ENCODE measurements at regions not wholly inside any gene's neighbourhood (a gene's known extent, or its start where the extent isn't known, plus 50 kb on each side); places are given as distances from the start of the nearest gene placed in this dataset.

DNA sequence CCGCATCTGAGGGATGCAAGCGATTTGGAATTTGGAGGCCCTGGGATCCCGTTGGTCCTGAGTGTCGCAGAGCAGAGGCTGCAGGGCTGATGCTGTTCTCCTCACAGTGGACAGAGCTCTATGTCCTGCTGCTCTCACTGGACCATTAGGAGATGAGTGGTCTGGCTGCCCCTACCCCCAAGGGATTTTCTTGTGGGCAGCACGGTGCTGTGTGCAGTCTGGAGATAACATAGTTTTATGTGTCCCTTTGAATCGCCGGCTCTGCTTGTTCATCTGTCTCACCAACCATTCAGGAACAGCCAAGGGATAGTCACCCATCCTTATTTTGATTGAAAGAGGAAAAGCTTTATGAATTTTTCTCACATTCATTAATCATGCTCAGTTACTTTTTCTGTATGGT lies 49.9 kb downstream of the CHRM3 start:
- no peak overlapping the region for H3K4me2 ChIP-seq (ENCODE audit: low read length)
- H3K27ac ChIP-seq (ENCODE audit: low read length): no peak overlapping the region
- no peak overlapping the region for H3K4me3 ChIP-seq (ENCODE audit: low read length)
- H3K36me3 ChIP-seq (replicated peaks; ENCODE audit: low read depth, low read length): no peaks in the 10 kb centered on the region
- no peaks in the 10 kb centered on the region for H3K4me1 ChIP-seq (ENCODE audit: low read length)
- TF ChIP-seq CTCF (IDR thresholded peaks at IDR 0.05; ENCODE audit: low read depth, low read length): no peak
- no peak overlapping the region for H2AFZ ChIP-seq (ENCODE audit: low read depth, low read length)
- no peaks in the 10 kb centered on the region for H4K20me1 ChIP-seq (ENCODE audit: insufficient read depth, low read length)
- H3K79me2 ChIP-seq (ENCODE audit: low read length): no peaks in the 10 kb centered on the region
- H3K9me3 ChIP-seq (ENCODE audit: insufficient read depth, low read length): no peaks in the 10 kb centered on the region
- H3K27me3 ChIP-seq (ENCODE audit: low read depth, low read length): no peaks in the 10 kb centered on the region
- no peak overlapping the region for H3K9ac ChIP-seq (ENCODE audit: low read length)

- TF ChIP-seq CTCF (IDR thresholded peaks at IDR 0.05; ENCODE audit: low read depth, low read length): no peak
- TF ChIP-seq EZH2phosphoT487 (IDR thresholded peaks at IDR 0.05; ENCODE audit: low read depth): no peak
- H3K4me1 ChIP-seq (ENCODE audit: low read length): no peaks in the 10 kb centered on the region
- no peaks in the 10 kb centered on the region for H4K20me1 ChIP-seq (ENCODE audit: insufficient read depth, low read length)
- no peaks in the 10 kb centered on the region for H3K79me2 ChIP-seq (ENCODE audit: low read length)
- no peaks in the 10 kb centered on the region for H3K27me3 ChIP-seq (ENCODE audit: low read depth, low read length)
- no peaks in the 10 kb centered on the region for H3K9me3 ChIP-seq (ENCODE audit: insufficient read depth, low read length)
- H2AFZ ChIP-seq (ENCODE audit: low read depth, low read length): no peak overlapping the region
- no peaks in the 10 kb centered on the region for H3K36me3 ChIP-seq (replicated peaks; ENCODE audit: low read depth, low read length)
- no peak overlapping the region for H3K4me3 ChIP-seq (ENCODE audit: low read length)
- no peak overlapping the region for H3K4me2 ChIP-seq (ENCODE audit: low read length)
- no peak overlapping the region for H3K9ac ChIP-seq (ENCODE audit: low read length)
- no peak overlapping the region for H3K27ac ChIP-seq (ENCODE audit: low read length)
These were observed 51.5 kb downstream of the CHRM3 start for GRCh38 chr1:239437822-239438221.

DNA sequence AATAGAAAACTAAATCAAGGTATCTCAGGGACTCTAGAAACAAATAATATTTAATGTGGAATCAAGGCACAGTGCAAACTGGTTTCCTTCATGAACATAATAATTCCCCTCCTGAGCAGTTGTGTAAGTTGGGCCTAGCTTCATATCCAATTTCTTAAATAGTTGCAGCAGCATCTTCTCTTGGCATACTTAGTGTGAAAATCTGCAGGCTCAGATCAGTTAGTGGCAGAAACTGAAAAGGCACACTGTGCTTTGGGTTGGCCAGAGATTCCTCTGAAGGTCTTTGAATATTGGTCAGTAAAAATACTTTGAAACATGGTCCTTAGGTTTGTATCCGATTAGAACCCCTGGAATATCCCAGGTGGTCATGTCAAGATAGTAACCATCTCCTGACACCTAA lies 52.5 kb downstream of the CHRM3 start:
- no peak for TF ChIP-seq EZH2phosphoT487 (IDR thresholded peaks at IDR 0.05; ENCODE audit: low read depth)
- no peak for TF ChIP-seq CTCF (IDR thresholded peaks at IDR 0.05; ENCODE audit: low read depth, low read length)
- no peaks in the 10 kb centered on the region for H3K4me1 ChIP-seq (ENCODE audit: low read length)
- H3K4me3 ChIP-seq (ENCODE audit: low read length): no peak overlapping the region

GRCh38 chr1:239443361-239443760 lies 57.0 kb downstream of the CHRM3 start:
- Histone ChIP-seq H3K27me3 (ENCODE audit: low read depth, low read length) (no peaks in the 10 kb centered on the region), H3K4me3 (ENCODE audit: low read length) (no peak overlapping the region), H3K27ac (ENCODE audit: low read length) (no peak overlapping the region), H3K9ac (ENCODE audit: low read length) (no peak overlapping the region), H3K4me2 (ENCODE audit: low read length) (no peak overlapping the region), H3K79me2 (ENCODE audit: low read length) (no peaks in the 10 kb centered on the region), H3K9me3 (ENCODE audit: insufficient read depth, low read length) (no peaks in the 10 kb centered on the region), H4K20me1 (ENCODE audit: insufficient read depth, low read length) (no peaks in the 10 kb centered on the region), H3K36me3 (replicated peaks; ENCODE audit: low read depth, low read length) (no peaks in the 10 kb centered on the region), H3K4me1 (ENCODE audit: low read length) (no peaks in the 10 kb centered on the region), H2AFZ (ENCODE audit: low read depth, low read length) (no peak overlapping the region)
- no peak for TF ChIP-seq CTCF (IDR thresholded peaks at IDR 0.05; ENCODE audit: low read depth, low read length)
- no peak for TF ChIP-seq EZH2phosphoT487 (IDR thresholded peaks at IDR 0.05; ENCODE audit: low read depth)

More for the DNA sequence above, 52.5 kb downstream of the CHRM3 start:
- H3K27ac ChIP-seq (ENCODE audit: low read length): no peak overlapping the region
- H3K27me3 ChIP-seq (ENCODE audit: low read depth, low read length): no peaks in the 10 kb centered on the region
- no peaks in the 10 kb centered on the region for H3K79me2 ChIP-seq (ENCODE audit: low read length)
- no peak overlapping the region for H3K4me2 ChIP-seq (ENCODE audit: low read length)
- no peaks in the 10 kb centered on the region for H3K36me3 ChIP-seq (replicated peaks; ENCODE audit: low read depth, low read length)
- H3K9ac ChIP-seq (ENCODE audit: low read length): no peak overlapping the region
- no peaks in the 10 kb centered on the region for H3K9me3 ChIP-seq (ENCODE audit: insufficient read depth, low read length)
- no peaks in the 10 kb centered on the region for H4K20me1 ChIP-seq (ENCODE audit: insufficient read depth, low read length)
- no peak overlapping the region for H2AFZ ChIP-seq (ENCODE audit: low read depth, low read length)
